Testis (tissue), 2 donors: ENCODE measurements at regions not wholly inside any gene's neighbourhood (a gene's known extent, or its start where the extent isn't known, plus 50 kb on each side); places are given as distances from the start of the nearest gene placed in this dataset.

Source experiments
- CTCF ChIP-seq, 3 experiments: fragments of 450-650 bp in 2 of 3; fragments of 200-600 bp in 1 of 3; sonication (generic) in 1 of 3; IDR thresholded peaks; one replicate each; pipeline ENCODE4 v1.5.1; 2016 to 2019; ENCODE audit warnings: antibody characterized with exemption in 3 of 3, mild to moderate bottlenecking in 2 of 3, moderate library complexity in 1 of 3
- POLR2A ChIP-seq: fragments of 450-650 bp; IDR thresholded peaks from one replicate; pipeline ENCODE4 v1.6.1; 2017; ENCODE audit warnings: antibody characterized with exemption, mild to moderate bottlenecking, moderate library complexity

GRCh38 chrY:19541475-19542306 is 202.8 kb downstream of the KDM5D start:
- no peak for TF ChIP-seq POLR2A
- no peak for TF ChIP-seq CTCF (IDR thresholded peaks at IDR 0.05)
